ENCODE measurements at regions not wholly inside any gene's neighbourhood (a gene's known extent, or its start where the extent isn't known, plus 50 kb on each side); places are given as distances from the start of the nearest gene placed in this dataset.

GRCh38 chr4:12472087-12472486 is 1012.1 kb downstream of the RAB28 start (continued):
- TF ChIP-seq, protein P1, sequence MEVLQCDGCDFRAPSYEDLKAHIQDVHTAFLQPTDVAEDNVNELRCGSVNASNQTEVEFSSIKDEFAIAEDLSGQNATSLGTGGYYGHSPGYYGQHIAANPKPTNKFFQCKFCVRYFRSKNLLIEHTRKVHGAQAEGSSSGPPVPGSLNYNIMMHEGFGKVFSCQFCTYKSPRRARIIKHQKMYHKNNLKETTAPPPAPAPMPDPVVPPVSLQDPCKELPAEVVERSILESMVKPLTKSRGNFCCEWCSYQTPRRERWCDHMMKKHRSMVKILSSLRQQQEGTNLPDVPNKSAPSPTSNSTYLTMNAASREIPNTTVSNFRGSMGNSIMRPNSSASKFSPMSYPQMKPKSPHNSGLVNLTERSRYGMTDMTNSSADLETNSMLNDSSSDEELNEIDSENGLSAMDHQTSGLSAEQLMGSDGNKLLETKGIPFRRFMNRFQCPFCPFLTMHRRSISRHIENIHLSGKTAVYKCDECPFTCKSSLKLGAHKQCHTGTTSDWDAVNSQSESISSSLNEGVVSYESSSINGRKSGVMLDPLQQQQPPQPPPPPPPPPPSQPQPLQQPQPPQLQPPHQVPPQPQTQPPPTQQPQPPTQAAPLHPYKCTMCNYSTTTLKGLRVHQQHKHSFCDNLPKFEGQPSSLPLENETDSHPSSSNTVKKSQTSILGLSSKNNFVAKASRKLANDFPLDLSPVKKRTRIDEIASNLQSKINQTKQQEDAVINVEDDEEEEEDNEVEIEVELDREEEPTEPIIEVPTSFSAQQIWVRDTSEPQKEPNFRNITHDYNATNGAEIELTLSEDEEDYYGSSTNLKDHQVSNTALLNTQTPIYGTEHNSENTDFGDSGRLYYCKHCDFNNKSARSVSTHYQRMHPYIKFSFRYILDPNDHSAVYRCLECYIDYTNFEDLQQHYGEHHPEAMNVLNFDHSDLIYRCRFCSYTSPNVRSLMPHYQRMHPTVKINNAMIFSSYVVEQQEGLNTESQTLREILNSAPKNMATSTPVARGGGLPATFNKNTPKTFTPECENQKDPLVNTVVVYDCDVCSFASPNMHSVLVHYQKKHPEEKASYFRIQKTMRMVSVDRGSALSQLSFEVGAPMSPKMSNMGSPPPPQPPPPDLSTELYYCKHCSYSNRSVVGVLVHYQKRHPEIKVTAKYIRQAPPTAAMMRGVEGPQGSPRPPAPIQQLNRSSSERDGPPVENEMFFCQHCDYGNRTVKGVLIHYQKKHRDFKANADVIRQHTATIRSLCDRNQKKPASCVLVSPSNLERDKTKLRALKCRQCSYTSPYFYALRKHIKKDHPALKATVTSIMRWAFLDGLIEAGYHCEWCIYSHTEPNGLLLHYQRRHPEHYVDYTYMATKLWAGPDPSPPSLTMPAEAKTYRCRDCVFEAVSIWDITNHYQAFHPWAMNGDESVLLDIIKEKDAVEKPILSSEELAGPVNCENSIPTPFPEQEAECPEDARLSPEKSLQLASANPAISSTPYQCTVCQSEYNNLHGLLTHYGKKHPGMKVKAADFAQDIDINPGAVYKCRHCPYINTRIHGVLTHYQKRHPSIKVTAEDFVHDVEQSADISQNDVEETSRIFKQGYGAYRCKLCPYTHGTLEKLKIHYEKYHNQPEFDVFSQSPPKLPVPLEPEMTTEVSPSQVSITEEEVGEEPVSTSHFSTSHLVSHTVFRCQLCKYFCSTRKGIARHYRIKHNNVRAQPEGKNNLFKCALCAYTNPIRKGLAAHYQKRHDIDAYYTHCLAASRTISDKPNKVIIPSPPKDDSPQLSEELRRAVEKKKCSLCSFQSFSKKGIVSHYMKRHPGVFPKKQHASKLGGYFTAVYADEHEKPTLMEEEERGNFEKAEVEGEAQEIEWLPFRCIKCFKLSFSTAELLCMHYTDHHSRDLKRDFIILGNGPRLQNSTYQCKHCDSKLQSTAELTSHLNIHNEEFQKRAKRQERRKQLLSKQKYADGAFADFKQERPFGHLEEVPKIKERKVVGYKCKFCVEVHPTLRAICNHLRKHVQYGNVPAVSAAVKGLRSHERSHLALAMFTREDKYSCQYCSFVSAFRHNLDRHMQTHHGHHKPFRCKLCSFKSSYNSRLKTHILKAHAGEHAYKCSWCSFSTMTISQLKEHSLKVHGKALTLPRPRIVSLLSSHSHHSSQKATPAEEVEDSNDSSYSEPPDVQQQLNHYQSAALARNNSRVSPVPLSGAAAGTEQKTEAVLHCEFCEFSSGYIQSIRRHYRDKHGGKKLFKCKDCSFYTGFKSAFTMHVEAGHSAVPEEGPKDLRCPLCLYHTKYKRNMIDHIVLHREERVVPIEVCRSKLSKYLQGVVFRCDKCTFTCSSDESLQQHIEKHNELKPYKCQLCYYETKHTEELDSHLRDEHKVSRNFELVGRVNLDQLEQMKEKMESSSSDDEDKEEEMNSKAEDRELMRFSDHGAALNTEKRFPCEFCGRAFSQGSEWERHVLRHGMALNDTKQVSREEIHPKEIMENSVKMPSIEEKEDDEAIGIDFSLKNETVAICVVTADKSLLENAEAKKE (CRISPR knock-in tag; IDR thresholded peaks at IDR 0.05): no peak
- TF ChIP-seq NANOG (IDR thresholded peaks at IDR 0.05; ENCODE audit: borderline replicate concordance) (no peak), STAT1 (IDR thresholded peaks at IDR 0.05; ENCODE audit: unreplicated experiment) (no peak), CTCF (conservative IDR thresholded peaks at IDR 0.05; ENCODE audit: low read depth in 2 of 2) (no peak), JUNB (IDR thresholded peaks at IDR 0.05; ENCODE audit: unreplicated experiment) (no peak)
- TF ChIP-seq, protein P2, sequence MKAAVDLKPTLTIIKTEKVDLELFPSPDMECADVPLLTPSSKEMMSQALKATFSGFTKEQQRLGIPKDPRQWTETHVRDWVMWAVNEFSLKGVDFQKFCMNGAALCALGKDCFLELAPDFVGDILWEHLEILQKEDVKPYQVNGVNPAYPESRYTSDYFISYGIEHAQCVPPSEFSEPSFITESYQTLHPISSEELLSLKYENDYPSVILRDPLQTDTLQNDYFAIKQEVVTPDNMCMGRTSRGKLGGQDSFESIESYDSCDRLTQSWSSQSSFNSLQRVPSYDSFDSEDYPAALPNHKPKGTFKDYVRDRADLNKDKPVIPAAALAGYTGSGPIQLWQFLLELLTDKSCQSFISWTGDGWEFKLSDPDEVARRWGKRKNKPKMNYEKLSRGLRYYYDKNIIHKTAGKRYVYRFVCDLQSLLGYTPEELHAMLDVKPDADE (IDR thresholded peaks at IDR 0.05): no peak

- Mint-ChIP-seq H3K9me3 (no peaks in the 10 kb centered on the region; the same call in 2 of the 3 replicates), H3K27ac (no peak overlapping the region), H3K4me1 (no peaks in the 10 kb centered on the region), H3K27me3 (ENCODE audit: insufficient read depth, low read depth, poor library complexity) (peaks cover 2% of the 10 kb centered on the region), H3K36me3 (ENCODE audit: low read depth) (no peaks in the 10 kb centered on the region), H3K4me3 (no peak overlapping the region)
- no peaks in the 10 kb centered on the region for H3K36me3 ChIP-seq (ENCODE audit: insufficient read depth)
- no peak overlapping the region for H3K4me3 ChIP-seq
- H4K20me1 ChIP-seq (replicated peaks; ENCODE audit: insufficient read depth): no peaks in the 10 kb centered on the region
- 0 out of 2 replicates have a peak, but pooled peaks cover 3% of the 10 kb centered on the region for H3K9me2 ChIP-seq (ENCODE audit: insufficient read depth)
- H3F3A ChIP-seq (replicated peaks; ENCODE audit: low read depth): no peaks in the 10 kb centered on the region
- H3K79me2 ChIP-seq (replicated peaks; ENCODE audit: insufficient read depth): no peaks in the 10 kb centered on the region
- ATAC-seq (no peak), DNase-seq (ENCODE audit: low spot score) (no peak)
- H3K27ac ChIP-seq (ENCODE audit: low read depth): no peak overlapping the region
- no peak overlapping the region for H2AFZ ChIP-seq
- no peaks in the 10 kb centered on the region for H3K27me3 ChIP-seq (ENCODE audit: insufficient read depth)
- no peak overlapping the region for H3K4me2 ChIP-seq
- no peaks in the 10 kb centered on the region for H3K4me1 ChIP-seq (ENCODE audit: insufficient read depth)
- TF ChIP-seq EZH2phosphoT487 (IDR thresholded peaks at IDR 0.05; ENCODE audit: unreplicated experiment) (no peak), CTCF (conservative IDR thresholded peaks at IDR 0.05; ENCODE audit: low read depth in 2 of 2) (no peak), EZH2 (IDR thresholded peaks at IDR 0.05; ENCODE audit: low read depth, unreplicated experiment) (no peak), ZNF114 (CRISPR knock-in tag; IDR thresholded peaks at IDR 0.05) (no peak), ZNF331 (CRISPR knock-in tag; IDR thresholded peaks at IDR 0.05; ENCODE audit: low read depth) (no peak), POLR2AphosphoS5 (IDR thresholded peaks at IDR 0.05; ENCODE audit: low read depth) (no peak), CREB1 (CRISPR knock-in tag; IDR thresholded peaks at IDR 0.05; ENCODE audit: low read depth) (no peak)
- TF ChIP-seq, protein P2 (IDR thresholded peaks at IDR 0.05): no peak
Observed at GRCh38 chr4:12471193-12471592, 1012.9 kb downstream of the RAB28 start.
